Activated T-helper 1 cell treated with anti-CD3 and anti-CD28 coated beads, Interleukin-12 subunit alpha, Interleukin-12 subunit beta, Interleukin-2, Interleukin-4 antibody, amounts not matched to agents 30 ng/mL and 10 ng/mL and 1 ng/mL, durations not matched to agents 14 hours and 24 hours and 36 hours (primary cell): ENCODE measurements at regions not wholly inside any gene's neighbourhood (a gene's known extent, or its start where the extent isn't known, plus 50 kb on each side); places are given as distances from the start of the nearest gene placed in this dataset.

Experiments
- DNase-seq: peaks from one replicate; pipeline ENCODE4 v3.0.0; 2021; ENCODE audit warnings: low spot score
- H3K27ac Mint-ChIP-seq: one replicate; pipeline ENCODE4 v1.8.0; 2021; ENCODE audit warnings: mild to moderate bottlenecking, mixed read lengths
- H3K27me3 Mint-ChIP-seq: one replicate; pipeline ENCODE4 v1.8.0; 2022; ENCODE audit warnings: mild to moderate bottlenecking, moderate library complexity, mixed read lengths; ENCODE audit not compliant: insufficient read depth
- H3K36me3 Mint-ChIP-seq: one replicate; pipeline ENCODE4 v1.8.0; 2021; ENCODE audit warnings: low read depth, mixed read lengths
- H3K4me1 Mint-ChIP-seq: one replicate; pipeline ENCODE4 v1.8.0; 2021; ENCODE audit warnings: low read depth, mixed read lengths
- H3K4me3 Mint-ChIP-seq: one replicate; pipeline ENCODE4 v1.8.0; 2021; ENCODE audit warnings: mild to moderate bottlenecking, moderate library complexity, mixed read lengths
- H3K9me3 Mint-ChIP-seq: one replicate; pipeline ENCODE4 v1.8.0; 2021; ENCODE audit warnings: mixed read lengths
- intact Hi-C: fragments of 100-400 bp; cut with micrococcal nuclease; formaldehyde crosslinking; loops from one replicate; pipeline ENCODE4 v1.15.1; 2024

DNA sequence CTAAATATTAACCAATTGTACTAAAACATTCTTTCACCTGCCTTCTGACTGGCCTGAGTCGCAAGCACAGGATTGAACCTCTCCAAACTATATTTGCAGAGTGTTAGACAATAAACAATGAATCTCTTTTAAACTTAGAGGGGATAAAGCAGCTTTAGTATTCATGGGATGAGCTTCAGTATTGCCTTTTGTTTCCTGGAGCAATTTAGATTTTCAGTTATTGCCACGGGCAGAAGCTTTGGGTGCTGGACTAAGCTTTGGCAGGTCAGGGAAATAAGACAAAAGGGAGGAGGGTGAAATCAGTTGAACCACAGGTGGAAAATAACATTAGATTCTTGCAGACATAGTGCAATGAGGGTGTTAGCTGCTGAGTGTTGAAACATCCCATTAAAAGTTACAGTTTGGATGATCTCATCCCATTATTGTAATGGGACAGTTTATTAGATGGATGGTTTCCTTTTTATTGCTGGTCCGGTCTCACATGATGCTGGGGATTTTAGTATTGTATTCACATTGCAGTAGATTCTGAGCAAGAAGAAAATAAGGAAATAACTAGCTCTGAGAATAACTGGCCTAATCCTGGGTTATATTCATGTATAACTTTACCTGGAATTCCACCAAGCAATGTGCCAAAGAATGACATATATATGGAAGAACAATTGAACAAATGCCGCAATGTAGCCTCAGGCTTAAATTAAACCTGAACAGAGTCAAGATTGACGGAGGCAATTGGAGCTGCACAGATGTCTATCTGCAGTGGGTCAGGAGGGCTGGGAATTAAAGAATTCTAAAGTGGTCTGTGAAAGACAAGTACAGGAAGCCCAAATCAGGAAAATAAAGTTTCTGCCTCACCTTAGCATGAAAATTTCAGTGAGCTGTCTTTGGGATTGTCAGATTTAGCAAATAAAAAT is 1092.8 kb upstream of the SEL1L start:
- H3K4me1 Mint-ChIP-seq = no peaks in the 10 kb centered on the region
- no peak for DNase-seq

GRCh38 chr14:82635915-82636314 is 1102.3 kb upstream of the SEL1L start:
- Mint-ChIP-seq H3K27ac (no peak overlapping the region), H3K36me3 (no peaks in the 10 kb centered on the region), H3K4me3 (no peak overlapping the region), H3K9me3 (peaks cover 5% of the 10 kb centered on the region), H3K4me1 (no peaks in the 10 kb centered on the region), H3K27me3 (no peaks in the 10 kb centered on the region)
- DNase-seq = no peak
- intact Hi-C loops = no loop called here

More for the DNA sequence above, 1092.8 kb upstream of the SEL1L start:
- Mint-ChIP-seq H3K4me3 (no peak overlapping the region), H3K27ac (no peak overlapping the region), H3K27me3 (no peaks in the 10 kb centered on the region), H3K9me3 (peaks cover 15% of the 10 kb centered on the region), H3K36me3 (no peaks in the 10 kb centered on the region)
- intact Hi-C loops = no loop called here

GRCh38 chr14:82636426-82636825 is 1102.8 kb upstream of the SEL1L start:
- H3K4me1 Mint-ChIP-seq = no peaks in the 10 kb centered on the region

GRCh38 chr14:82641050-82641540 is 1107.4 kb upstream of the SEL1L start:
- no peak overlapping the region for H3K4me3 Mint-ChIP-seq

More at GRCh38 chr14:82636426-82636825, 1102.8 kb upstream of the SEL1L start:
- H3K27ac Mint-ChIP-seq = no peak overlapping the region
- H3K36me3 Mint-ChIP-seq = no peaks in the 10 kb centered on the region
- no peaks in the 10 kb centered on the region for H3K27me3 Mint-ChIP-seq
- DNase-seq = no peak
- H3K4me3 Mint-ChIP-seq = no peak overlapping the region
- H3K9me3 Mint-ChIP-seq = peaks cover 5% of the 10 kb centered on the region
- intact Hi-C loops = no loop called here

DNA sequence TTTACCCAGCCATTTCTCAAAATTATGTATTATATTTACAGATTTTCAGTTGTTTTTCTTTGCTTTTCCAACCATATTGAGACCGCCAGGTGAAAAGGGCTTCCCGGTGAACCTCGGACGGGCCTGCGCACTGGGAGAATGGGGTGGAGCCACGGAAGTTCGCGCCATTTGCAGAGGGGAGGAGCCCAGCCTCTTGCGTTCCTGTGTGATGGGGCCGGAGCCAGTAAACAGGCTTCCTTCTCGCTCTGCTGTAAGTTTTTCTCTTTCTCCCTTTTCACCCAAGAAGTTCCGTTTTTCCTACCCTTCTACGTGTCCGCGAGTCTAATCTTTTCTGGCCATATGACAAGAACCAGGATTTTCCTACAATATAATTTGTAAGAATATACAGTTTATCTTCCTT is 1108.8 kb upstream of the SEL1L start:
- intact Hi-C loops = no loop called here
- Mint-ChIP-seq H3K4me1 (no peaks in the 10 kb centered on the region), H3K27ac (no peak overlapping the region), H3K9me3 (no peaks in the 10 kb centered on the region), H3K27me3 (no peaks in the 10 kb centered on the region), H3K36me3 (no peaks in the 10 kb centered on the region), H3K4me3 (peak overlapping the region; percentile 62)
- DNase-seq = peak; percentile 8

More at GRCh38 chr14:82641050-82641540, 1107.4 kb upstream of the SEL1L start:
- intact Hi-C loops = no loop called here
- Mint-ChIP-seq H3K9me3 (no peaks in the 10 kb centered on the region), H3K27ac (no peak overlapping the region), H3K36me3 (no peaks in the 10 kb centered on the region), H3K27me3 (no peaks in the 10 kb centered on the region), H3K4me1 (no peaks in the 10 kb centered on the region)
- DNase-seq = no peak

DNA sequence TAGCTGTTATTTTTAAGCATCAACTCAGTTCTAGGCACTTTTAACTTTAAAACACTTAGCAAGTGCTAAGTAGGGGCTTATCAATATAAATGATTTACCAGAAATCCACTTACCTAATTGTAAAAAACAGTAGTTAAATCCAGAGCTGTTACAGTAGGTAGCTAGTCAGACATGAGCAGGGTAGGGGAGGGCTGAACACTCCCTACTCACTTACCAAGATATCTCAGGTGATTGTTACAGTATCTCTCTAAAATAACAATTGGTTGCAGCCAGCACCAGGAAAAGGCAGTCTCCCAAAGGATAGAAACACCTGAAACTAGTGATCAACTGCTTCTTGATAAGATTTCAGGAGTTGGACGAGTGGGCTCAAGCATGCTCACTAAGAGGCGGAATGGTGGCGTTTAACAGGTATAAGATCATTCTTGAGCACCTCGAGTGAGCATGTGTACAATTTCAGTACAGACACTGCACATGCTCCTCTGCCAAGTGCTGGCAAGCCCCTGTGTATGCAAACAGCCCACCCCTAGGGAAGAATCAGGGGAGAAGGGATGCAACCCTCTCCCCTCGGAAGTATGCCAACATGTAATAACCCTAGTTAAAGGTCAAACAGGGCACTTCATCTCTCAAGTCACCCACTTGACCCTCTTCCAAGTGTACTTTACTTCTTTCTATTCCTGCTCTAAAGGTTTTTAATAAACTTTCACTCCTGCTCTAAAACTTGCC is 1113.6 kb upstream of the SEL1L start:
- H3K4me3 Mint-ChIP-seq = no peak overlapping the region
- H3K4me1 Mint-ChIP-seq = no peaks in the 10 kb centered on the region
- H3K9me3 Mint-ChIP-seq = peaks cover 3% of the 10 kb centered on the region

GRCh38 chr14:82655770-82656169 is 1122.1 kb upstream of the SEL1L start:
- Mint-ChIP-seq H3K4me1 (no peaks in the 10 kb centered on the region), H3K36me3 (no peaks in the 10 kb centered on the region), H3K27me3 (no peaks in the 10 kb centered on the region), H3K27ac (no peak overlapping the region), H3K4me3 (no peak overlapping the region), H3K9me3 (peaks cover 3% of the 10 kb centered on the region)
- intact Hi-C loops = no loop called here
- DNase-seq = no peak

More for the DNA sequence above, 1113.6 kb upstream of the SEL1L start:
- no peak overlapping the region for H3K27ac Mint-ChIP-seq
- DNase-seq = no peak
- intact Hi-C loops = no loop called here
- H3K27me3 Mint-ChIP-seq = no peaks in the 10 kb centered on the region
- no peaks in the 10 kb centered on the region for H3K36me3 Mint-ChIP-seq

- Mint-ChIP-seq H3K4me1 (no peaks in the 10 kb centered on the region), H3K36me3 (no peaks in the 10 kb centered on the region), H3K9me3 (peaks cover 7% of the 10 kb centered on the region), H3K27ac (no peak overlapping the region), H3K27me3 (no peaks in the 10 kb centered on the region), H3K4me3 (no peak overlapping the region)
- intact Hi-C loops = no loop called here
- no peak for DNase-seq
Measured at GRCh38 chr14:82657186-82657675, 1123.6 kb upstream of the SEL1L start.

DNA sequence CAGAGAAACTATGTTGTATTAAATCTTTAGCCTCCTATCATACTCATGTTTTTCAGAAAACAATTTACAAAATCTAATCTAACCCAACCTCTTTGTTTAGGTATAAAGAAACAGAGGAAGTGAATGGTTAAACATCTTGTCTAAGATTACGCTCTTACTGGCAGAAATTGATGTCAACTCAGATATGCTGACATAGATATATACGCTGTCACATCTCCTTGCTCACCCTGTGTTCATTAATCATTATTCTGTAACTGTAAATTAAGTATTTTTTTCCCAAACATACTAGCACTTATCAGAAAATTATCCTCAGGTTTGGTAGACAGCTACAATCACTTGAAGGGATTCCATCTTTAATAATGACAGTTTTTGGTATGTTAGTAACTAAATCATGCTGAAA is 1127.6 kb upstream of the SEL1L start:
- H3K9me3 Mint-ChIP-seq = peaks cover 4% of the 10 kb centered on the region
- no peak for DNase-seq
- H3K27me3 Mint-ChIP-seq = no peaks in the 10 kb centered on the region
- H3K4me1 Mint-ChIP-seq = no peaks in the 10 kb centered on the region
- intact Hi-C loops = no loop called here
- H3K4me3 Mint-ChIP-seq = no peak overlapping the region
- H3K27ac Mint-ChIP-seq = no peak overlapping the region
- H3K36me3 Mint-ChIP-seq = no peaks in the 10 kb centered on the region

GRCh38 chr14:82667006-82667405 is 1133.4 kb upstream of the SEL1L start:
- Mint-ChIP-seq H3K4me1 (no peaks in the 10 kb centered on the region), H3K9me3 (no peaks in the 10 kb centered on the region), H3K4me3 (no peak overlapping the region), H3K27me3 (no peaks in the 10 kb centered on the region), H3K27ac (no peak overlapping the region), H3K36me3 (no peaks in the 10 kb centered on the region)
- DNase-seq = no peak
- intact Hi-C loops = no loop called here

GRCh38 chr14:82667501-82667900 is 1133.8 kb upstream of the SEL1L start:
- DNase-seq = no peak
- H3K4me1 Mint-ChIP-seq = no peaks in the 10 kb centered on the region
- no peaks in the 10 kb centered on the region for H3K36me3 Mint-ChIP-seq
- no peaks in the 10 kb centered on the region for H3K27me3 Mint-ChIP-seq
- no peak overlapping the region for H3K4me3 Mint-ChIP-seq
- no peaks in the 10 kb centered on the region for H3K9me3 Mint-ChIP-seq
- intact Hi-C loops = no loop called here
- no peak overlapping the region for H3K27ac Mint-ChIP-seq

GRCh38 chr14:82676403-82676802 is 1142.8 kb upstream of the SEL1L start:
- DNase-seq = no peak
- intact Hi-C loops = no loop called here
- no peaks in the 10 kb centered on the region for H3K9me3 Mint-ChIP-seq
- H3K4me1 Mint-ChIP-seq = no peaks in the 10 kb centered on the region
- no peak overlapping the region for H3K27ac Mint-ChIP-seq
- H3K4me3 Mint-ChIP-seq = no peak overlapping the region
- H3K36me3 Mint-ChIP-seq = no peaks in the 10 kb centered on the region
- H3K27me3 Mint-ChIP-seq = no peaks in the 10 kb centered on the region

- Mint-ChIP-seq H3K36me3 (no peaks in the 10 kb centered on the region), H3K27me3 (no peaks in the 10 kb centered on the region), H3K4me1 (no peaks in the 10 kb centered on the region), H3K27ac (no peak overlapping the region), H3K9me3 (no peaks in the 10 kb centered on the region), H3K4me3 (no peak overlapping the region)
- DNase-seq = no peak
- intact Hi-C loops = no loop called here
Measured at GRCh38 chr14:82689948-82690347, 1156.3 kb upstream of the SEL1L start.
